Stimulated activated naive CD8-positive, alpha-beta T cell treated with anti-CD3 and anti-CD28 coated beads, Interleukin-15, Interleukin-2, amounts not matched to agents 100 U/mL and 50 U/mL, for 24 hours (primary cell): ENCODE measurements at regions not wholly inside any gene's neighbourhood (a gene's known extent, or its start where the extent isn't known, plus 50 kb on each side); places are given as distances from the start of the nearest gene placed in this dataset.
"Not testable (repeated sequence)": the region's sequence is repeated elsewhere in the genome, so short reads cannot be mapped to it uniquely, and the experiment has no call there.

Source experiments
- ATAC-seq: fragments of 150-1000 bp; cut with Tn5 transposase; one replicate; pipeline ENCODE4 v1.10.0; 2021
- DNase-seq: peaks from one replicate; pipeline ENCODE4 v3.0.0; 2021

DNA sequence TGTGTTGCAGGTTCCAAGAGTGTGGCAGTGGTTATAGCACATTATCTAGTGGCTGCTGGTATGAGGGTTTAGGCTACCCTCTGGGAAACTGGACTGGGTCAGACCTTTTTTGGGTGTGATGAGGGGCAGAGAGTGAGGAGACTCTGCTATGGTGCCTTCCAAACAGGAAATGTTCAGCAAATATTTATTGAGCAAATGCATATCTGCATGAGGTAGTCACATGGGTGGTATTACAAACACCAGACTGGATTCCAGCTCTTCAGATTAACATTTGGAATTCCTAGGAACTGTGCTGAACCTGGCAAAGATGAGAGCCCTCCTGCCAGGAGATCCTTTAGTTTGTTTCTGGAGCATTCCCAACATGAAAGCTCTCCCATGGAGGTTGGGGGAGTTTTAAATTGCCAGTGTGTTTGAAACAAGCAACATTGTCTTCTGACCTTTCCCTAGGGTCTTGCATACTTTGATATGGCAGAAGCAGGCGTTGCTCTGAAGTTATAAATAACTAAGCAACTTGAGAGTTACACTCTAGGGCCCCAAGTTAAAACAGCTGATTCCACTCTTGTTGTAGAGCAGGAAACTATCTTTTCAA is 341.2 kb upstream of the C2CD4B start:
- no peak for DNase-seq
- ATAC-seq, result no peak

DNA sequence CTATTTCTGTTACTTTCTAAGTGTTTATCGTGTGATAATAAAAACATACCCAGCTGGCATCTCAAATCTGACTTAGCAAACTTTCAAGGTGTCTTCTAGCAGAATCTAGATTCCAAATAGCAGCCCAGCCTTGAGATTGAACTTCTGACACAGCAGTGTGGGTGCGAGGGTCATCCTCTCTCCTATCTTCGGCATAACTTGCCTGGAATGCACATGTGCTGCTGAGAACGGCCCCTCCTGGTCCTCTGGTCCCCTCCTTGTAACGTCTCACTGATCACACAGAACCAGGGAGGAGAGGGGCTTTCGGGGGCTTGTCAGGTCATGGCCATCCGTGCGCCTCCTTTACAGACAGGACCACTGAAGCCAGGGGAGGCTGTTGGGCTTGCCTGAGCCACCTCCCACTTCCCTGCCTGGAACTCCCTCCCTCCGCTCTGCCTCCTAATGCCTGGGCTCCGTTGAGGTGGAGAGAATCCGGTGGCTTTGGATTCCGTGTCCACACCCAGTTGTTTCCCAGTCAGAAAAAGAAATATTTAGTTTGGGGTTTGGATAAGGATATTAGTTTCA is 344.4 kb upstream of the C2CD4B start:
- no peak for DNase-seq
- ATAC-seq, result no peak

DNA sequence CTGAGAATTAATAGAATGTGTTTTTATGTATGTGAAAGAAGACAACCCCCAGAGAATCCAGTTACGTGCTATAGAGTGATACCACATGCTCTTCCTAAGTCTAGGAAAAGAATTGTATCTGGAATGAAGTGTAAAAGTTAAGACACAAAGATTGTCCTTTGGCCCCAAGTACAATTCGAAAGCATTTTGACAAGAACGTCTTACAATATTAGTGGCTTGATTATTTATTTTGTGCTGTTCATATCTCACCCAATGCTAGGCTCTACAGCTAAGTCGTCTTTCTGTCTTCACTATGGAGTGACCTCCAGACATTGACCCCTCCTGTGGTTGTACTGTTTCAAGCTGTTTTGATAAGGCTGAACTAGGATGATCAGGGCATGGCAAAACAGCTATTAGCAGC is 345.7 kb upstream of the C2CD4B start:
- DNase-seq, result no peak
- ATAC-seq, result no peak

DNA sequence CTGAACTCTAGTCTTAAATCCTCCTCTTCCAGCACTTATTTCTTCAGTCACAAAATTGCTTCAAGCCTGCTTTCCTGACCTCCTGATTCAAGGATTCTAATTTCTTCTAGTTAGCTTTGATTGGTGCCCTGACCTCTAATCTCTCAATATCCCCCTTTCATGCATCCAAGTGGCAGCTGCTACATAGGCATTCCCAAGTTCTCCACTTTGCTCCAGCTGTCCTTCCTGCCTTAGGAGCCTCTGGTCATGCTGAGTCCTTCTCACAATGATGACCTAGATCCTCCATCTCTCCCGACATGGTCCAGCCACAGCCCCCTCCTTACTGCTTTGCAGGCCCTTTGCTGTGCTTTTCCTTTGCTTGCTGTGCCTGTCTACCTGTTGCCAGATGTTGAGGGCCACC is 347.8 kb upstream of the C2CD4B start:
- ATAC-seq (no peak), DNase-seq (no peak)

DNA sequence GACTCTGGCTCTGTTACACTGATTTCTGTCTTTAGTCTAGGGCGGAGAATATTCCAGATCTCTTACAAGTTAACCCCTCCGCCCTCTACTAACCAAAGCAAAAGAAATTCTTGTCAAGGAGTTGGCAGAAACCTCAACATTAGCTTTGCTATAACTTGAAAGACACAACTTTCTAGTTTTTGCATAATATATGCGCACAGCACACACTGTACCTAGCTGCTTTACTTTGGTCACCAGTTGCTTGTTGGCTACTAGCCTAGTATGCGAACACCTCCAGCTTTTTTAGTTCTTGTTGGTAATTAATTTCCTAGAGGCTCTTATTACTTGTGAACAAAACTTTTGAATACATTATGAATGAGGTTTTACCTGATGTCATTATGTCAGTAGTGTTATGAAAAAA is 348.8 kb upstream of the C2CD4B start:
- DNase-seq (no peak), ATAC-seq (no peak)

DNA sequence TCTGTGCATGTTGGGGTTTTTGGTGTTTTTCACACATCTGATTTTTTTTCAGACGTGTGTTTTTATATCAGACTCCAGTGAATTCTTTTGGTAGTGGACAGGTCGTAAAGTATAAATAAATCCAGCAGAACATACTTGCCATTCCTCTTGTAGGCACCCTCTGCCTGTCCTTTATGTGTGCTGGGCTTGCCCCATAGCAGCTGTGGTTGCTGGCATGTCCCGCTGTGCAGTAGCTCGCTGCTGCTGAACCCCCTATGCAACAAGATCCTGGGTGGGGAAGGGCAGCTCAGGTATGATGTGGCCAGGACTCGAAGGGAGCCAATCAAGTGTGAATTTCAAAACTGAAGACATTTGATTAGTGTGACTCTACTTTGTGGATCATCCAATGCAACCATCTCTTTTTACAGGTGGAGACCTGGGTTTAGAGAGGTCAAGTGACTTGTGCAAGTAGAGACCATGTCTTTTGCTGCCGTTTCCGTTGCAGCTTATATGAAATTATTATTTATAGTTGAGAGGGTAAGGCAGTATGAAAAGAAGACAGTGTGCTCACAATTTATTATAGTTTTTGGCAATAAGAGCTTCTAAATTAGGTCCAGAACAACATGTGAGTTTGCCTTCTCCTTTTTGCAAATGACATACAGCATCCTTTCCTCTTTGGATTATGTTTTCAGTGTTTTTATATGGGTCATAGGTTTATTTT is 350.8 kb upstream of the C2CD4B start:
- DNase-seq, result no peak
- ATAC-seq, result no peak

DNA sequence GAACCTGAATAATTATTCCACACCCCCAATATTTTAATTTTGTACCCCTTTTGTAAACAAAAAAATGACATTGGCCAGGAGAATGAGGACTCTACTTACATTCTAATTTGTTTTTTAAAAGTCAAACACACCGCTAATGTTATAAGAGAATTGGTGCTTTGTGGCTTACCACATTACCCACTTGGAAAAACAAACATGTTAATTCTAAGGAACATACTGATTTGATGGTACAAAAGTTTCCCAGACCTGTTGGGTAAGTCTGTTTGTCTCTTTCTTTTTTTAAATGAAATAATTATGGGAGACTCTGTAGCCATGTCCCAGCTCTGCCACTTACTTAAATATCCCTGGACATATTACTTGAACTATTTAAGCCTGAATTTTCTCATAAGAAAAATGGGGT is 352.5 kb upstream of the C2CD4B start:
- ATAC-seq, result no peak
- no peak for DNase-seq

DNA sequence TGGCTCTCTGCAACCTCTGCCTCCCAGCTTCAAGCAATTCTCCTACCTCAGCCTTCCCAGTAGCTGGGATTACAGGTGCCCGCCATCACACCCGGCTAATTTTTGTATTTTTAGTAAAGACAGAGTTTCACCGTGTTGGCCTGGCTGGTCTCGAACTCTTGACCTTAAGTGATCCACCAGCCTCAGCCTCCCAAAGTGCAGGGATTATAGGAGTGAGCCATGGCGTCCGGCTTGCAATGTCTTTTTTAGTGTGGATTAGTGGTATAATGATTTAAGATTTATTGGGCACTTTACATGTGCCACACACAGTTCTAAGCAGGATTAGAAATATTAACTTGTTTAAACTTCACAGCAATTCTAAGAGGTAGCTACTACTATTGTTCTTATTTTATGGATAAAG is 353.6 kb upstream of the C2CD4B start:
- not testable (repeated sequence) for DNase-seq, ATAC-seq

DNA sequence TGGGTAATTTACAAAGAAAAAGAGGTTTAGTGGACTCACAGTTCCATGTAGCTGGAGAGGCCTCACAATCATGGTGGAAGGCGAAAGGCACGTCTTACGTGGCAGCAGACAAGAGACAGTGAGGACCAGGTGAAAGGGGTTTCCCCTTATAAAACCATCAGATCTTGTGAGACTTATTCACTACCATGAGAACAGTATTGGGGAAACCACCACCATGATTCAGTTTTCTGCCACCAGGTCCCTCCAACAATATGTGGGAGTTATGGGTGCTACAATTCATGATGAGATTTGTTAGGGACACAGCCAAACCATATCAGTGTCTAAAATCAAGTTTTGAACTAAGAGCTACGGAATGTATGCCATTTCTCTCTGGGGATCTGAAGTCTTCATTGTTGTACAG is 354.8 kb upstream of the C2CD4B start:
- DNase-seq, result peak; percentile 3
- ATAC-seq, result peak; percentile 59

DNA sequence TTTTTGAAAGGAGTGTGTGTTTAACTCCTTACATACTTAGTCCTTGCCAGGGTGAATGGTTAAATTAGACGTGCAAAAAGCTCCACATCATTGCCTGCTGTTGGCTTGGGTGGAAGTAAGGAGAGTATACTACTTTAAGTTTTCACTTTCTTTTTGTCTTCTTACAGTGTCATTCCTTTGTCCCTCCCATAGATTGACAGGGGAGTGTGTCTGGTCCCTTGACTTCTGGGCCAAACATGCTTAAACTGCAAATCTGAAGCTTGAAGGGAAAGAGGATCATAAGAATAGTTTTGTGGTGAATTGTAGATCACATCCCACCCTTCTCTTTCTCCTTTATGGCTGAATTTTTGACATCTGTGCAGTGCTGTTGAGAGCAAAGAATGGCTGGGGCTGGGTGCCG is 355.8 kb upstream of the C2CD4B start:
- DNase-seq (no peak), ATAC-seq (no peak)

DNA sequence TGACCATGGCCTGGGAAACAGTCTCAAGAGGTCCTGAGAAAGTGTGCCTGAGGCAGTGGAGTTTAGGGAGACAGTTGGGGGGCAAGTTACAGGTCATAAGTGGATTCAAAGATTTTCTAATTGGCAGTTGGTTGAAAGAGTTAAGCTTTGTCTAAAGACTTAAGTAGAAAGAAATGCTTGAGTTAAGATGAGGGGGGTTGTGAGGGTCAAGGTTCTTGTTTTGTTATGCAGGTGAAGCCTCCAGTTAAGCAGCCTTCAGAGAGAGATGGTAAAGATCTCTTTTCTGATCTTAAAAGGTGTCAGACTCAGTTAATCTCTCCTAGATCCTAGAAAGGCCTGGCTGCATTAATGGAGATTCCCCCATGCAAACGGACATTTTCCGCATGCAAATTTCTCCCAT is 356.3 kb upstream of the C2CD4B start:
- ATAC-seq (no peak), DNase-seq (no peak)

DNA sequence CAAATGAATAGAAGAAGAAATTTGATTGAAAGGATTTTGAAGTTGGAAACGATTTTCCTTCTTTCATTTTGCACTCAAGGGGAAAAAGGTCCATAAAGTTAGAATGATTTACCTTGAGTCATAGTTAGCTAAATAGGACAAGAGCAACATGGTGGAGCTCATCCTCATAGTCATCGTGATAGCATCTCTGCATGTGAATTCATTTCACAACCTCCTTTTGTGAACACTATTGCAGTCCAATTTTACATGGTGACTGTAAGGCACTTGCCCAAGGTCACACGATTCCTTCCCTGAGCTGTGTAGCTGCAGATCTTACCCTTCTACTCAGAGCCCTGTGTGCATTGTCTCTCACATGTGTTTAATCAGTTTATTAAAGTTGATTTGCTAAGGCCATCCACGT is 359.8 kb upstream of the C2CD4B start:
- no peak for ATAC-seq
- no peak for DNase-seq

DNA sequence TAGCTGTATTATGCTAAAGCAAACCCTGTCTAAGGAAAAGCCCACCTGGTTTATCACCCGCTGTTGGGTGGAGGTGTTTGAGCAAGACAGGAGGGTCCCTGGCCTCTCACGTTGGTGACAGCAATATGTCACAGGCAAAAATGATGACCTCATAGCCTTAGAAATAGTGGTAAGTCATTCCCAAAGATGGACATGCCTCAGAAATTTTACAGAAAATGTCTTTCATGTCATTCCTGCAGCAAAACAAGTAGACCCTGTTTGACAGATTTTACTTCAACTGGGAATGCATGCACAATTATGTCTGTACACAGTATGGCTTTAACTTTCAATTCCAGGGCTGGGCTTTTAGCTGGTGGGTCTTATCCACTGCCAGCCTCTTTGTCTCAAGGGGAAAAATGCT is 362.3 kb upstream of the C2CD4B start:
- ATAC-seq (no peak), DNase-seq (no peak)

DNA sequence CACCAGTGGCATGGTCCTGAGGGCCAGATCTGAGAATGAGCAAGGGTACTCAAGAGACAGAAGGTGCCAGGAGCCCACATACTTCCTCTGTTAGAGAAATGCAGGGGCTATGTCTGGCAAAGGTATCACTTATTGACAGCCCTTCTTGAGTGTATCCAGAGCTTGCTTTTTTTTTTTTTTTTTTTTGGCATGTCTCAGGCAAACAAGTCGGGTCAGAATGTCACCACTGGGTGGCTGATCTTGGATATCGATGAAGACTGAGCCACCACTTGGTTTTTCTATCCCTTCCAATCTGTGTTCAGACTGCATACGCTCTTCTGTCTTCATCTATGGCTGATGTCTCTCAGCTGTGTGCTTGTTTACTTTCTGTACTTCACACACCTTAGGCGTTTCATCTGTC is 363.4 kb upstream of the C2CD4B start:
- DNase-seq (no peak), ATAC-seq (no peak)

DNA sequence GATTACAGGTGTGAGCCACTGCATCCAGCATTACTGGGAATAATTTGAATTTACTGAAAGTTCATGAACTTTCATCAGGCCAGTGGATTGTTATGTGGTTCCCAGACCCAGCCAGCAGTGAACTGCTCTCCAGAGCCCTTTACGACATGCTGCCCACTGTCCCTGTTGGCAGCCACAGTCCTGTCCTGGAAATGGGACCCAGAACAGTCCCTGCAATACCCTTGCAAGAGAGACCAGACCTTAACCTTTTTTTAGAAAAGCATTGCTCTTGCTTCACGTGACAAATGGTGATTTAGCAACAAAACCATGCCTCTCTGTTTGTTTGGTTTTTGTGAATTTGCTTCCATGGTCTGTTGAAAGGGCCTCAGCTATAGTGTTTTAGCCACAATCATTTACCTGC is 367.3 kb upstream of the C2CD4B start:
- ATAC-seq, result no peak
- no peak for DNase-seq

DNA sequence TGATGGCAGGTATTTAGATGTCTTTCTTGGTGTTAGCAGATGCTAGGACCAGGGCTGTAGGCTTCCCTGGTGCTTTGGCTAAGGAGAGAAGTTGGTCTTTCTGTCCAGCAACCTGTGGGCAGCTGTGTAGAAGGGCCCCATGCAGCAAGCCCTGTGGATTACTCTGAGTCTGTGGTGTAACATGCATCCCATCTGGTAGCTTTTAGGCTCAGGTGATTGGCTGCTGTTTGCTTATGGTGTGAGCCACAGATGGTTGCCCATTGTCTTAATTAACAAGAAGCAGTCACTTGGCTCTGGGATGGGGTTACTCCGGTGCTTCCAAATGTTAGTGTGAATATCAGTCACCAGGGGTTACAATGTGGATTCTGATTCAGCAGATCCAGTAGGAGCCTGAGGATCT is 368.6 kb upstream of the C2CD4B start:
- DNase-seq (no peak), ATAC-seq (no peak)

DNA sequence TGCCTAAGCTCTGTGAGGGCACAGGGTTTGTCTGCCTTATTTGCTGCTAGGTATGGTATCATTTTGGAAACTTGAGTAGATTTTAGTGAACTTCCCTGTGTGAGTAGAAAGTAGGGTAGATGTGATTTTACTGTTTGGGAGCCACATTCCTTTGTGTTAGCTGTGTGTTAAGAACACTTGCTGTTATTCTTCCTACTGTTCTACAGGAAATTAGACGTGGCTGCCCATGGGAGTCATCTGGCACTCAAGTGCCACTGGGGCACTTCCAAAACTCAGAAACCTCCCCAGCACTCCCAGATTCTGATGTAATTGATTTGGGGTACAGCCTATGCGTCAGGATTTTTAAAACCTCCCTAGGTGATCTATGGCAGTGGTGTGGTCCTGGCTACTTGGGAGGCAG is 369.9 kb upstream of the C2CD4B start:
- ATAC-seq (no peak), DNase-seq (no peak)

DNA sequence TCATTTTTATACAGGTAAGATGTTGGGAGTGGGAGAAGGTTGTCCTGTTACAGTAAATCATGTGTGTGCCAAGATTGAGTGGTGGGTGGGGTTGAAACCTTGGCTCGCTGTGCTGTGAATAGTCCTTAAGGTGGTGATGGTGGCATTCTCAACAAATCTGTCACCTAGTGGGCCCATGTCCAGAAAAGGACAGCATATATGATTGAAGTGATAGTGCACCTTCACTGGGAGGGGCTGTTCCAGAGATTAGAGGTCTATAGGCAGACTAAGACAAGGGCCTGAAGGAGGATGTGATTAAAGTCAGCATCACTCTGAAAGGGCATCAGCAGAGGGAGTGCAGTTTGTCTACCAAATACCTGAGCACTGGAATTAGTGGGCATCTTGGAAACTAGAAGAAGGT is 374.2 kb upstream of the C2CD4B start:
- ATAC-seq, result no peak
- no peak for DNase-seq

DNA sequence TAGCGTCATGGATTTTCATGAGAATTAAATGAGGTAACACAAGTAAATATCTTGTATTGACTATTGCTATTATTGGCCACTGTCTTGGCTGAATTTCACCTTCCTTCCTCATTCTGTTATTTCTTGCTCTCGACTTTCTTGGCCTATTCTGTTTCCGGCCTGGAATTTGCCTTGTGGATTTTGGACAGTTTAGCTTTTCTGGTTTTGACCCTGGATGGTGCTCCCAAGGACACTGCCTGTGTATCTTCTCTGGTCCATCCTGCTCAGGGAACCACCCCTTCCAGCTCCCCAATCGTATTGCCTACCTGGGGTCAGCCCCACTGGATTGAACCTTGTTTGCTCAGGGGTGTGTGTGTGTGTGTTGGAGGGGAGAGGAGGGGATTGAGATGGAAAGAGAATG is 376.2 kb upstream of the C2CD4B start:
- no peak for DNase-seq
- ATAC-seq, result no peak

DNA sequence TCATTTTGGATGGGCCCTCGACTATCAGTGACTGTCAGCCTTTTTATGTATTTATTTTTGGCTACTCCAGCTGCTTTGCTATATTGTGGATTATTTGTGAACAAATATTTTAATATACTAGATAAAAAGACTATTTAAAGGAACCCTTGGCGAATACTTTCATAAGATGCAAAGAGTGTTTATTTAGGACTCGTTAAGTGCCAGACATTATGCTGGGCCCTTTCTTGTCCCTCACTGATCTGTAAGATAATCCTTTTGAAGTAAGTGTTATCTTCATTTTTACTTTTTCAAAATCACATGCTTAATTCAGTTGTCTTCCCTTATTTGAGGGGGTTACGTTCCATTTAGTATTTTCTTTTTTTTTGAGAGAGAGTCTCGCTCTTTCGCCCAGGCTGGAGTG is 376.8 kb upstream of the C2CD4B start:
- ATAC-seq (no peak), DNase-seq (no peak)

DNA sequence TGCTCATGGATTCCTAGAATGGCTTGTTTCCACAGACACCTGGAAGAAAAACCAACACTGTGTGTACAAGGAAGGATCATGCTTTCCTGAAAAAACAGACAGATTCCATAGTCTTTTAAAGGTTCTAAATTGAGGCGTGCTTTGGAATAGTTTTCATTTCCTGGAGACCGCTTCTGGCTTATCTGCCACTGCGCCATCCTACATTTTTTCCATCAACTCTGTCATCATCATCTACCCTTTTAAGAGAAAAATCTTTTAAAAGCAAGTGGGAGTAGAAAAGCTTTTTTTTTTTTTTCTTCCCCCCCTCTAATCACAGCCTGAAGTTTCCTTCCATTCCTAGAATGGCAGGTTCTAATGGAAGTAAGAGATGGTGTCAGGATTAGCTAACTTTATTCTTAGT is 379.4 kb upstream of the C2CD4B start:
- no peak for ATAC-seq
- no peak for DNase-seq

DNA sequence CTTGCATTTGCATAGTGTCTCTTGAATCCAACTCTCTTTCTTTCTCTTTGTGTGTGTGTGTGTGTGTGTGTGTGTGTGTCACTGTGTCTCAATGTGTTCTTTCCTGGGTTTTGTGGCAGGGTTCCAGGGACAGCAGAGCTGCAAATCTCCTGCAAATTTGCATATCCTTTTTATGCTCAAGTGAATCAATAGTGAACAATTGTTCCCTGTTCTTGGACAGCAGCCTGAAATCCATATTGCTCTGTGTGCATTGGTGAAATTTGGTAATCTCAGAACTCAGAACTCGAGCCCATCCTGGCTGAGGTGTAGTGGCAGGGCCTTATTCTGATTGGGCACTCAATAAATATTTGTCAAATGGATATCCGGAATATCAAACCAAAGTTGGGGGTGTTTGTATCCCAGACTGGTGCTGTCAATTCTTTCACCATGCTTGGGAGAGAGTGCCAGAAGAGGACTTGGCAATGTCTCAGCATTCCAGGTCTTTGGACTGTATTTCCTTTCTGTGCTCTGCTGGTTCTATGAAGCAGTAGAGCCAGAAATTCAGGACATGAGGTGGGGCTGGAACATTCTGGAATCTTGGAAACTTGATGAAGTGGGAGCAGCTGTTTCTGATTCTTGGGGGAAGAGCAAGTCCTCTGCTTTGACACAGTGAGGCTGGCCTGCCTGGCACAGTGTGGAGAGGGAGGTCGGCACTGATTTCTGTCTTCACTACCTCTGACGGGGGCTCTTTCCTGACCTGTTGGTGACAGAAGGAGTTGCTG is 380.6 kb upstream of the C2CD4B start:
- no peak for DNase-seq
- ATAC-seq, result no peak

DNA sequence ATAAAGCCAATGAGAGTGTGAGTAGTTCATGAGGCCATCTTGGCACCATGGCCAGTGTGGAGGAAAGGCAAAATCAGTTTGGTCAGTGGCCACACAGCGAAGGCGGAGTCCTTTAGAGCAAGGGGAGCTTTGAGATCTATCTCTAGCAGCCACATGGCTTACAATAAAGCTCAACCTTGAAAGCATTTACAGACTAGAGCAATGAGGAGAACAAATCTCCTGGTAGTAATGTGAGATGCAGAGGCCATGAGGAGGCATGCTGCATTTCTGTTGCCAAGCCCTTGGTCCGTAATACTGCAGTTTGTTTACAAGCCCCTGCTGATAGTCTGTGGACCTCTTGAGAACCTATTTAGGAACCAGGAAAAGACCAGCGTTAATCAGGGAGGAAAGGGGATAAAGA is 381.5 kb upstream of the C2CD4B start:
- ATAC-seq, result no peak
- no peak for DNase-seq

DNA sequence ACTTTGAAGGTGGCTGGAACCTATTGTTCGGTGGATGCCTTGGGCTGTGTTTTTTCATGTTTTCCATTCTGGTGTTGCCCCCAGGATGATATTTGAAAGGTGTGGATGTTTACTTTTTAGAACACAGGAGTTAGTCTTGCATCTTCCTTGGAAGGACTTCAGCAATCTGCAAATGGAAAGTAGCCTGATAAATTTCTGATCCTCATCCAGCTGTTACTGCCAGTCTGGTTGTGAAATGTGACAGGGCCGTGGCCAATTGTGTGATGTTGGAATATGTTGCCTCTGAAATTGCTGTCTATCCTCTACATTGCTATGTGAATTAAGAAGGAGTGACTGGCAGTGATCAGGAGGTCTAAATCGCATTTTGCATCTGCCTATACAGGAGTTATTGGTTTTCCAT is 382.5 kb upstream of the C2CD4B start:
- DNase-seq, result no peak
- ATAC-seq, result no peak
